ENCODE measurements at regions not wholly inside any gene's neighbourhood (a gene's known extent, or its start where the extent isn't known, plus 50 kb on each side); places are given as distances from the start of the nearest gene placed in this dataset.

DNA sequence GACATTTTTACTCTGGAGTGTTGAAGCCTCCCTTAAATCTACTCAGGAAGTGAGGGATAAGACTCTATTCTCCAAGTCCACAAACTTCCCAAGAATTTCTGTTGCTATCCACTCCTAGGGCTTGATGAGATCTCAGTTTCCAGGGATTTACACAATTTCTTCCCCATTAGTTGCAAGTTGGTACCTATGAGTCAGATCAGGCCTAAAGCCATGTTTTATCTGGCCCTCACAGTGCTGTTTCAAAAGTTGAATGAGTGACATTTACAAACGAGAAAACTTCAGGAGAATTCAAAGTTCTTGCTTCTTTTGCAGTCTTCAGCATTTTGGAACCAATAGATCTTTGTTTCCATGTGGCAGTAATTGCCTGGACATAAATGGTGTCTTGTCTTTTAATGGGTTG is 156.4 kb upstream of the SYT10 start:
- H3K27ac ChIP-seq = no peak overlapping the region
- WGBS (ENCODE audit: insufficient coverage, low coverage, low lambda C conversion rate, missing lambda C conversion rate) = 11% methylated on average over 1 of the region's 1 CpG
- no peak for TF ChIP-seq POLR2A (IDR thresholded peaks at IDR 0.05)
- TF ChIP-seq, protein P1, sequence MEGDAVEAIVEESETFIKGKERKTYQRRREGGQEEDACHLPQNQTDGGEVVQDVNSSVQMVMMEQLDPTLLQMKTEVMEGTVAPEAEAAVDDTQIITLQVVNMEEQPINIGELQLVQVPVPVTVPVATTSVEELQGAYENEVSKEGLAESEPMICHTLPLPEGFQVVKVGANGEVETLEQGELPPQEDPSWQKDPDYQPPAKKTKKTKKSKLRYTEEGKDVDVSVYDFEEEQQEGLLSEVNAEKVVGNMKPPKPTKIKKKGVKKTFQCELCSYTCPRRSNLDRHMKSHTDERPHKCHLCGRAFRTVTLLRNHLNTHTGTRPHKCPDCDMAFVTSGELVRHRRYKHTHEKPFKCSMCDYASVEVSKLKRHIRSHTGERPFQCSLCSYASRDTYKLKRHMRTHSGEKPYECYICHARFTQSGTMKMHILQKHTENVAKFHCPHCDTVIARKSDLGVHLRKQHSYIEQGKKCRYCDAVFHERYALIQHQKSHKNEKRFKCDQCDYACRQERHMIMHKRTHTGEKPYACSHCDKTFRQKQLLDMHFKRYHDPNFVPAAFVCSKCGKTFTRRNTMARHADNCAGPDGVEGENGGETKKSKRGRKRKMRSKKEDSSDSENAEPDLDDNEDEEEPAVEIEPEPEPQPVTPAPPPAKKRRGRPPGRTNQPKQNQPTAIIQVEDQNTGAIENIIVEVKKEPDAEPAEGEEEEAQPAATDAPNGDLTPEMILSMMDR (IDR thresholded peaks at IDR 0.05) = no peak
- ATAC-seq = no peak
- no peaks in the 10 kb centered on the region for H3K27me3 ChIP-seq
- H3K9me3 ChIP-seq = no peaks in the 10 kb centered on the region
- no peaks in the 10 kb centered on the region for H3K36me3 ChIP-seq
- no peak for DNase-seq
- intact Hi-C loops (cut with DNase I) = no loop called here
- H3K4me1 ChIP-seq = no peaks in the 10 kb centered on the region
- no peak overlapping the region for H3K4me3 ChIP-seq

DNA sequence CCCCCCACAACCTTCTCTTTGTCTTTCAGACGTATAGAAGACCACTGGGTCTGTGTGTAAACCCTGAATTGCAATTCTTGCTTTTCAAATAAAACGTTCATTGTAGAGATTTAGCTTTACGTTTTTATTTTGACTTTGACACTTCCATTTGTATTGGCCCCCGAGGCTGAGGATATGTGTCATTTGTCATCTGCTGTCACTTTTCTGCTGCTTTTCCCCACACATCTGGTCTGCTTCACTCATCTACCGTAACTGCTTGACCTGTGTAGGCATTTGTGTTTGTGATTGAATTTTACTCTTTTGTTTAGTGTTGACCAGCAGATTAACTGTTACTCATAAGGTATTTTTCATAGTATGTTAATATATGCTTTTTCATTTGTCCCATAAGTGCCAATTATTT is 157.2 kb upstream of the SYT10 start:
- ATAC-seq (no peak), DNase-seq (no peak)
- TF ChIP-seq, protein P1 (IDR thresholded peaks at IDR 0.05) = no peak
- TF ChIP-seq POLR2A (IDR thresholded peaks at IDR 0.05) = no peak
- no peaks in the 10 kb centered on the region for H3K27me3 ChIP-seq
- no peaks in the 10 kb centered on the region for H3K36me3 ChIP-seq
- no peak overlapping the region for H3K27ac ChIP-seq
- no peaks in the 10 kb centered on the region for H3K4me1 ChIP-seq
- WGBS (ENCODE audit: insufficient coverage, low coverage, low lambda C conversion rate, missing lambda C conversion rate) = 23% methylated on average over 5 of the region's 5 CpGs
- no peak overlapping the region for H3K4me3 ChIP-seq
- intact Hi-C loops (cut with DNase I) = no loop called here
- H3K9me3 ChIP-seq = no peaks in the 10 kb centered on the region

DNA sequence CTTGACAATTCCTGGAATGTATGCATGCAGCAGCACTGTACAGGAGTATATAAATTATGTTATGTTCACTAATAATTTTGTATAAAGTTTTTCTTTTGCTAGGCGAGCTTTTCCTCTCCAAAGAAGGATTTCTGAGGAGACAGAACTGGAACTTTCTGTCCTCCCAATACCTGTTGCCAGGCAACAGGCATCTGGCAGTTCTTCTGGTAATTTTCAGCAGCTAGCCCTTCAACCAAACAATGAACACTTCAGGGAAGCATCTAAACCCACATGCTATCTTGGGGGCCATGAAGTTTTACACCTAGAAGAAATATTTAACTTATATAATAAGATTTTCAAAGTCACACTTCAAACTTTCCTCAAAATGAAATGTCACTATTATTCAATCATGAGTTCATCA is 162.9 kb upstream of the SYT10 start:
- Histone ChIP-seq H3K9me3 (no peaks in the 10 kb centered on the region), H3K4me1 (no peaks in the 10 kb centered on the region), H3K27me3 (no peaks in the 10 kb centered on the region), H3K36me3 (no peaks in the 10 kb centered on the region), H3K27ac (no peak overlapping the region), H3K4me3 (no peak overlapping the region)
- no peak for ATAC-seq
- 21% methylated on average over 1 of the region's 1 CpG for WGBS (ENCODE audit: insufficient coverage, low coverage, low lambda C conversion rate, missing lambda C conversion rate)
- intact Hi-C loops (cut with DNase I) = no loop called here
- DNase-seq = no peak
- TF ChIP-seq, protein P1 (IDR thresholded peaks at IDR 0.05) = no peak
- no peak for TF ChIP-seq POLR2A (IDR thresholded peaks at IDR 0.05)

DNA sequence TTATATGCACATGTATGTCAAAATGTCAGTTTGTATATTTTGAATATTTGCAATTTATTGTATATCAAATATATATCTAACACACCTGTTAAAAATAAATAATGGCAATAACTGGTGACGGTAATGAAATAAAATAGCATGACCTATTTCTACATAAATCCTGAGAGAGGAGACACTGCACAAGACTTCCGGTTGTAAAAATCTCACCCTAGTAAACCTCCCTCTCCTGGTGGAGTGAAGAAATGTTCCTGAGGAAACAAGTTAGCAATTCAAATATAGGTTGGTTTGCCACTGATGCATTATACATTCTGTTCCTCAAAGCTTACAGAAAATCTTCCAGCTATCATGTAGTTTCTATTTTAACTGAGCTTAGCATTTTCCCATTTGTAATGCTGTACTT is 166.1 kb upstream of the SYT10 start:
- DNase-seq (no peak), ATAC-seq (peak in 1 of 4 donors; percentile 32)
- Histone ChIP-seq H3K4me3 (no peak overlapping the region), H3K9me3 (no peaks in the 10 kb centered on the region), H3K27me3 (no peaks in the 10 kb centered on the region), H3K4me1 (no peaks in the 10 kb centered on the region), H3K27ac (no peak overlapping the region), H3K36me3 (no peaks in the 10 kb centered on the region)
- TF ChIP-seq, protein P1 (IDR thresholded peaks at IDR 0.05) = peak in 3 of 4 donors; percentile 9 to 16 (median 12)
- TF ChIP-seq POLR2A (IDR thresholded peaks at IDR 0.05) = no peak
- intact Hi-C loops (cut with DNase I) = no loop called here
- 17% methylated on average over 2 of the region's 2 CpGs for WGBS (ENCODE audit: insufficient coverage, low coverage, low lambda C conversion rate, missing lambda C conversion rate)

DNA sequence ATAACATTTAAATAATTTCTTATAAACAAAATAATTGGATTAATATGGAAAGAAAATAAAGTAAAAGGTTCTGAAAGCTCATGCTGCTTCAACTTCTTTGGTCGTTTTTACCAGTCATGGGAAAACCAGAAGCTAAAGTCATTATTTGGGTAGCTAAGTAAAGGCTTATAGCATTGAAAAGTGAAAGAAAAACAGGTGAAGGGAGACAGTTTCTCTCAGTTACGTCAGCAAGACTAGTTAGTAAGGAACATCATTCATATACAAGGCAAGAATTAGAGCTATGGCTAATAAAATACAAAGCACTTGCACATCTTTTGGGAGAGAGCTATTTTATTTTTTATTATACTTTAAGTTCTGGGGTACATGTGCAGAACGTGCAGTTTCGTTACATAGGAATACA is 170.3 kb upstream of the SYT10 start:
- ATAC-seq (no peak), DNase-seq (no peak)
- 43% methylated on average over 4 of the region's 4 CpGs for WGBS (ENCODE audit: insufficient coverage, low coverage, low lambda C conversion rate, missing lambda C conversion rate)
- Histone ChIP-seq H3K27ac (no peak overlapping the region), H3K4me3 (no peak overlapping the region), H3K27me3 (no peaks in the 10 kb centered on the region), H3K36me3 (no peaks in the 10 kb centered on the region), H3K4me1 (no peaks in the 10 kb centered on the region), H3K9me3 (no peaks in the 10 kb centered on the region)
- TF ChIP-seq, protein P1 (IDR thresholded peaks at IDR 0.05) = no peak
- no peak for TF ChIP-seq POLR2A (IDR thresholded peaks at IDR 0.05)
- intact Hi-C loops (cut with DNase I) = no loop called here
